ENCODE measurements at regions not wholly inside any gene's neighbourhood (a gene's known extent, or its start where the extent isn't known, plus 50 kb on each side); places are given as distances from the start of the nearest gene placed in this dataset.

DNA sequence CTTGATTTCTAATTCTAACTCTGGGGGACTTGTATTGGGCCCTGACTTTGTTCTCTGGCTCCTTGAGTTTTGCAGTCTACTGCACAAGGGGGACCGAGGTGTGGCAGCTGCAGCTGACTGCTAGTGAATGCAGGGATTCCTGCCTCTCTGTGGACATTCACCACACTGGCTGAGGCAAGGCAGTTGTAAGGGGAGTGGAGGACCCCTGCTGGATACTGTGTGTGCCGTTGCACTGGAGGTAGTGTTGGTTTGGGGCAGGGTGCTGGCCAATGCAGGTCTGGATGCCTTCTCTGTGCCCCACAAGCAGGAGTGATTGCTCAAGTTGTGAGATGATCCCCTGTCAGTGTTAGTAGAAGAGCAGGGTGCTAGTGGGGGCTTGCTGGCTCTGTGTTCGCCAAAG, 626.1 kb downstream of the SQOR start:
- DNase-seq, result no peak
- Mint-ChIP-seq H3K27ac (no peak overlapping the region), H3K9me3 (peaks cover 5% of the 10 kb centered on the region), H3K36me3 (ENCODE audit: low read depth) (no peaks in the 10 kb centered on the region), H3K27me3 (ENCODE audit: low read depth, poor library complexity) (peaks cover 4% of the 10 kb centered on the region), H3K4me3 (no peak overlapping the region), H3K4me1 (peaks cover 5% of the 10 kb centered on the region)
- TF ChIP-seq CTCF (IDR thresholded peaks at IDR 0.05), result no peak

- Mint-ChIP-seq H3K9me3 (no peaks in the 10 kb centered on the region), H3K27ac (no peak overlapping the region), H3K4me1 (peaks cover 6% of the 10 kb centered on the region), H3K4me3 (no peak overlapping the region), H3K36me3 (ENCODE audit: low read depth) (no peaks in the 10 kb centered on the region), H3K27me3 (ENCODE audit: low read depth, poor library complexity) (no peaks in the 10 kb centered on the region)
- TF ChIP-seq CTCF (IDR thresholded peaks at IDR 0.05), result no peak
- DNase-seq, result no peak
Observed at GRCh38 chr15:46265664-46266347, 631.0 kb downstream of the SQOR start.

GRCh38 chr15:46266661-46267060, 631.8 kb downstream of the SQOR start:
- Mint-ChIP-seq H3K9me3 (no peaks in the 10 kb centered on the region), H3K4me1 (peaks cover 6% of the 10 kb centered on the region), H3K27ac (no peak overlapping the region), H3K36me3 (ENCODE audit: low read depth) (no peaks in the 10 kb centered on the region), H3K27me3 (ENCODE audit: low read depth, poor library complexity) (no peaks in the 10 kb centered on the region), H3K4me3 (no peak overlapping the region)
- no peak for TF ChIP-seq CTCF (IDR thresholded peaks at IDR 0.05)
- no peak for DNase-seq

- no peak overlapping the region for H3K4me3 Mint-ChIP-seq
- H3K36me3 Mint-ChIP-seq (ENCODE audit: low read depth), result no peaks in the 10 kb centered on the region
- H3K27me3 Mint-ChIP-seq (ENCODE audit: low read depth, poor library complexity), result no peaks in the 10 kb centered on the region
- TF ChIP-seq CTCF (IDR thresholded peaks at IDR 0.05), result no peak
- H3K4me1 Mint-ChIP-seq, result peaks cover 4% of the 10 kb centered on the region
- H3K9me3 Mint-ChIP-seq, result no peaks in the 10 kb centered on the region
- H3K27ac Mint-ChIP-seq, result no peak overlapping the region
- no peak for DNase-seq
Observed at GRCh38 chr15:46270481-46271147, 635.8 kb downstream of the SQOR start.

- no peak for DNase-seq
- H3K36me3 Mint-ChIP-seq (ENCODE audit: low read depth), result no peaks in the 10 kb centered on the region
- H3K4me1 Mint-ChIP-seq, result no peaks in the 10 kb centered on the region
- no peak overlapping the region for H3K27ac Mint-ChIP-seq
- no peaks in the 10 kb centered on the region for H3K9me3 Mint-ChIP-seq
- no peak overlapping the region for H3K4me3 Mint-ChIP-seq
- peaks cover 4% of the 10 kb centered on the region for H3K27me3 Mint-ChIP-seq (ENCODE audit: low read depth, poor library complexity)
- no peak for TF ChIP-seq CTCF (IDR thresholded peaks at IDR 0.05)
Observed at GRCh38 chr15:46275701-46276100, 640.9 kb downstream of the SQOR start.

- no peak for TF ChIP-seq CTCF (IDR thresholded peaks at IDR 0.05)
- Mint-ChIP-seq H3K27ac (no peak overlapping the region), H3K27me3 (ENCODE audit: low read depth, poor library complexity) (peaks cover 8% of the 10 kb centered on the region), H3K36me3 (ENCODE audit: low read depth) (no peaks in the 10 kb centered on the region), H3K4me3 (no peak overlapping the region), H3K9me3 (no peaks in the 10 kb centered on the region), H3K4me1 (no peaks in the 10 kb centered on the region)
- DNase-seq, result no peak
Observed at GRCh38 chr15:46277451-46277850, 642.6 kb downstream of the SQOR start.

Data from nephron progenitor cell (in vitro differentiated cells).